ENCODE measurements at regions not wholly inside any gene's neighbourhood (a gene's known extent, or its start where the extent isn't known, plus 50 kb on each side); places are given as distances from the start of the nearest gene placed in this dataset.
"Not testable (repeated sequence)": the region's sequence is repeated elsewhere in the genome, so short reads cannot be mapped to it uniquely, and the experiment has no call there.

GRCh38 chr6:140773276-140773675, 1359.4 kb upstream of the GJE1 start:
- peak; percentile 61 for DNase-seq (ENCODE audit: low read depth)

- DNase-seq (ENCODE audit: low read depth), result no peak
Measured at GRCh38 chr6:140772576-140772975, 1360.1 kb upstream of the GJE1 start.

- no peak for DNase-seq (ENCODE audit: low read depth)
Measured at GRCh38 chr6:140768133-140768532, 1364.6 kb upstream of the GJE1 start.

GRCh38 chr6:140766999-140767398, 1365.7 kb upstream of the GJE1 start:
- DNase-seq (ENCODE audit: low read depth), result no peak

GRCh38 chr6:140758169-140758877, 1374.4 kb upstream of the GJE1 start:
- no peak for DNase-seq (ENCODE audit: low read depth)

- no peak for DNase-seq (ENCODE audit: low read depth)
Measured at GRCh38 chr6:140752234-140752633, 1377.8 kb upstream of the CITED2 start.

GRCh38 chr6:140747114-140747513, 1372.7 kb upstream of the CITED2 start:
- DNase-seq (ENCODE audit: low read depth), result no peak

GRCh38 chr6:140744659-140745320, 1370.3 kb upstream of the CITED2 start:
- DNase-seq (ENCODE audit: low read depth), result peak; percentile 82

GRCh38 chr6:140736231-140736630, 1361.8 kb upstream of the CITED2 start:
- no peak for DNase-seq (ENCODE audit: low read depth)

- no peak for DNase-seq (ENCODE audit: low read depth)
Measured at GRCh38 chr6:140732991-140733390, 1358.5 kb upstream of the CITED2 start.

GRCh38 chr6:140732155-140732554, 1357.7 kb upstream of the CITED2 start:
- no peak for DNase-seq (ENCODE audit: low read depth)

GRCh38 chr6:140731741-140732140, 1357.3 kb upstream of the CITED2 start:
- DNase-seq (ENCODE audit: low read depth), result no peak

- no peak for DNase-seq (ENCODE audit: low read depth)
Measured at GRCh38 chr6:140729521-140729920, 1355.1 kb upstream of the CITED2 start.

GRCh38 chr6:140718021-140718420, 1343.6 kb upstream of the CITED2 start:
- DNase-seq (ENCODE audit: low read depth), result peak; percentile 45

- DNase-seq (ENCODE audit: low read depth), result no peak
Measured at GRCh38 chr6:140713495-140713894, 1339.0 kb upstream of the CITED2 start.

GRCh38 chr6:140711019-140711613, 1336.7 kb upstream of the CITED2 start:
- DNase-seq (ENCODE audit: low read depth), result no peak

- no peak for DNase-seq (ENCODE audit: low read depth)
Measured at GRCh38 chr6:140708441-140708840, 1334.0 kb upstream of the CITED2 start.

- DNase-seq (ENCODE audit: low read depth), result not testable (repeated sequence)
Measured at GRCh38 chr6:140704008-140704407, 1329.6 kb upstream of the CITED2 start.

- no peak for DNase-seq (ENCODE audit: low read depth)
Measured at GRCh38 chr6:140697585-140697984, 1323.1 kb upstream of the CITED2 start.

- DNase-seq (ENCODE audit: low read depth), result peak; percentile 22
Measured at GRCh38 chr6:140684776-140685550, 1310.5 kb upstream of the CITED2 start.

GRCh38 chr6:140677781-140678528, 1303.5 kb upstream of the CITED2 start:
- peak; percentile 63 for DNase-seq (ENCODE audit: low read depth)

- peak; percentile 28 for DNase-seq (ENCODE audit: low read depth)
Measured at GRCh38 chr6:140671926-140672325, 1297.5 kb upstream of the CITED2 start.
